Gastrocnemius medialis (tissue), 4 donors: ENCODE measurements at regions not wholly inside any gene's neighbourhood (a gene's known extent, or its start where the extent isn't known, plus 50 kb on each side); places are given as distances from the start of the nearest gene placed in this dataset.

Source experiments
- ATAC-seq, 2 donors: fragments of 150-250 bp; one replicate each; pipeline ENCODE4 v1.9.1; 2016
- DNase-seq, 2 donors: peaks; one replicate each; pipeline ENCODE4 v3.0.0-alpha.2; 2019
- H3K27ac ChIP-seq, 4 donors: fragments of 200-600 bp; sonication (generic); 1 replicate in 1 of 4; 2 replicates in 3 of 4; pipeline ENCODE4 v1.5.1; 2016 to 2018; ENCODE audit warnings: mild to moderate bottlenecking in 2 of 4, moderate library complexity in 1 of 4
- H3K27me3 ChIP-seq, 3 donors: fragments of 200-600 bp; sonication (generic) in 2 of 3; 1 replicate in 1 of 3; 2 replicates in 2 of 3; pipeline versions ENCODE4 v1.5.1 to v1.6.0; 2016 to 2019; ENCODE audit warnings: mild to moderate bottlenecking in 1 of 3, moderate library complexity in 1 of 3
- H3K36me3 ChIP-seq, 2 donors: fragments of 200-600 bp; sonication (generic) in 1 of 2; one replicate each; pipeline ENCODE4 v1.5.1; 2017 to 2018
- H3K4me1 ChIP-seq, 2 donors: fragments of 200-600 bp; sonication (generic) in 1 of 2; one replicate each; pipeline ENCODE4 v1.5.1; 2016 to 2017; ENCODE audit warnings: mild to moderate bottlenecking in 2 of 2
- H3K4me3 ChIP-seq, 4 donors: fragments of 200-600 bp; sonication (generic) in 3 of 4; 1 replicate in 1 of 4; 2 replicates in 3 of 4; pipeline ENCODE4 v1.5.1; 2016 to 2019; ENCODE audit warnings: mild to moderate bottlenecking in 2 of 4
- H3K9me3 ChIP-seq, 3 donors: fragments of 200-600 bp; sonication (generic) in 2 of 3; 1 replicate in 1 of 3; 2 replicates in 2 of 3; pipeline ENCODE4 v1.5.1; 2016 to 2019
- CTCF ChIP-seq, 5 experiments: fragments of 450-650 bp in 3 of 5; fragments of 200-600 bp in 2 of 5; sonication (generic) in 2 of 5; IDR thresholded peaks in 4 of 5; conservative IDR thresholded peaks in 1 of 5; 1 replicate in 4 of 5; 2 replicates in 1 of 5; pipeline ENCODE4 v1.5.1; 2016 to 2019; ENCODE audit warnings: antibody characterized with exemption in 5 of 5, mild to moderate bottlenecking in 3 of 5, moderate library complexity in 3 of 5
- POLR2A ChIP-seq, 2 donors: fragments of 450-650 bp; IDR thresholded peaks; one replicate each; pipeline ENCODE4 v1.6.1; 2017; ENCODE audit warnings: antibody characterized with exemption in 2 of 2, mild to moderate bottlenecking in 2 of 2, moderate library complexity in 2 of 2
- in situ Hi-C, 4 donors: fragments of 200-750 bp; cut with MboI; loops; one replicate each; pipeline versions ENCODE4 v1.15.0 to v1.8.0; 2017; ENCODE audit warnings: low sequenced_read_pairs in 4 of 4
- intact Hi-C: fragments of 100-400 bp; cut with DNase I; formaldehyde crosslinking; loops from one replicate; pipeline ENCODE4 v1.15.1; 2023; ENCODE audit warnings: low total_unique reads

- in situ Hi-C loops (no loop called here), intact Hi-C loops (no loop called here)
- Histone ChIP-seq H3K27ac (no peak overlapping the region), H3K4me1 (no peaks in the 10 kb centered on the region), H3K27me3 (no peaks in the 10 kb centered on the region), H3K4me3 (no peak overlapping the region), H3K9me3 (no peaks in the 10 kb centered on the region), H3K36me3 (no peaks in the 10 kb centered on the region)
- ATAC-seq: no peak
- DNase-seq: no peak
- TF ChIP-seq POLR2A (IDR thresholded peaks at IDR 0.05) (no peak), CTCF (IDR thresholded peaks at IDR 0.05 in 4 of 5, conservative IDR thresholded peaks at IDR 0.05 in 1 of 5) (no peak)
Measured at GRCh38 chr7:123319911-123320310, 120.1 kb upstream of the SLC13A1 start.

GRCh38 chr7:123314886-123315285 is 115.1 kb upstream of the SLC13A1 start:
- H3K27me3 ChIP-seq: no peaks in the 10 kb centered on the region
- no peaks in the 10 kb centered on the region for H3K9me3 ChIP-seq
- H3K4me3 ChIP-seq: no peak overlapping the region
- intact Hi-C loops (no loop called here), in situ Hi-C loops (no loop called here)
- H3K4me1 ChIP-seq: no peaks in the 10 kb centered on the region
- no peaks in the 10 kb centered on the region for H3K36me3 ChIP-seq
- DNase-seq: no peak
- TF ChIP-seq POLR2A (IDR thresholded peaks at IDR 0.05): no peak
- TF ChIP-seq CTCF (IDR thresholded peaks at IDR 0.05 in 4 of 5, conservative IDR thresholded peaks at IDR 0.05 in 1 of 5): no peak
- ATAC-seq: no peak
- H3K27ac ChIP-seq: no peak overlapping the region

- Histone ChIP-seq H3K27me3 (no peaks in the 10 kb centered on the region), H3K4me3 (no peak overlapping the region), H3K4me1 (no peaks in the 10 kb centered on the region), H3K36me3 (no peaks in the 10 kb centered on the region), H3K9me3 (no peaks in the 10 kb centered on the region), H3K27ac (no peak overlapping the region)
- DNase-seq (no peak), ATAC-seq (no peak)
- intact Hi-C loops: no loop called here
- TF ChIP-seq POLR2A (IDR thresholded peaks at IDR 0.05) (no peak), CTCF (IDR thresholded peaks at IDR 0.05 in 4 of 5, conservative IDR thresholded peaks at IDR 0.05 in 1 of 5) (no peak)
- in situ Hi-C loops: no loop called here
Measured at GRCh38 chr7:123308254-123308951, 108.6 kb upstream of the SLC13A1 start.

- TF ChIP-seq POLR2A (IDR thresholded peaks at IDR 0.05): no peak
- TF ChIP-seq CTCF (IDR thresholded peaks at IDR 0.05 in 4 of 5, conservative IDR thresholded peaks at IDR 0.05 in 1 of 5): no peak
- ATAC-seq: no peak
- in situ Hi-C loops: no loop called here
- no peak for DNase-seq
- no peaks in the 10 kb centered on the region for H3K9me3 ChIP-seq
- no peaks in the 10 kb centered on the region for H3K4me1 ChIP-seq
- H3K4me3 ChIP-seq: no peak overlapping the region
- no peak overlapping the region for H3K27ac ChIP-seq
- no peaks in the 10 kb centered on the region for H3K36me3 ChIP-seq
- no peaks in the 10 kb centered on the region for H3K27me3 ChIP-seq
- intact Hi-C loops: no loop called here
Measured at GRCh38 chr7:123305840-123306375, 106.1 kb upstream of the SLC13A1 start.

GRCh38 chr7:123303926-123304325 is 104.2 kb upstream of the SLC13A1 start:
- H3K36me3 ChIP-seq: no peaks in the 10 kb centered on the region
- intact Hi-C loops (no loop called here), in situ Hi-C loops (no loop called here)
- no peak overlapping the region for H3K4me3 ChIP-seq
- no peak for TF ChIP-seq POLR2A (IDR thresholded peaks at IDR 0.05)
- no peak for TF ChIP-seq CTCF (IDR thresholded peaks at IDR 0.05 in 4 of 5, conservative IDR thresholded peaks at IDR 0.05 in 1 of 5)
- H3K27me3 ChIP-seq: no peaks in the 10 kb centered on the region
- no peaks in the 10 kb centered on the region for H3K9me3 ChIP-seq
- no peak overlapping the region for H3K27ac ChIP-seq
- H3K4me1 ChIP-seq: no peaks in the 10 kb centered on the region
- no peak for DNase-seq
- no peak for ATAC-seq
